ENCODE measurements at regions not wholly inside any gene's neighbourhood (a gene's known extent, or its start where the extent isn't known, plus 50 kb on each side); places are given as distances from the start of the nearest gene placed in this dataset.

GRCh38 chr12:18863769-18864500 lies 126.0 kb downstream of the CAPZA3 start:
- TF ChIP-seq EZH2 (IDR thresholded peaks at IDR 0.05; ENCODE audit: insufficient read depth, poor library complexity, severe bottlenecking) (no peak), EZH2phosphoT487 (IDR thresholded peaks at IDR 0.05; ENCODE audit: insufficient read depth, low read depth) (no peak)
